Bronchial epithelial cell (primary cell): ENCODE measurements at regions not wholly inside any gene's neighbourhood (a gene's known extent, or its start where the extent isn't known, plus 50 kb on each side); places are given as distances from the start of the nearest gene placed in this dataset.
"Not testable (repeated sequence)": the region's sequence is repeated elsewhere in the genome, so short reads cannot be mapped to it uniquely, and the experiment has no call there.

ENCODE experiments used
- DNase-seq: peaks from one replicate; pipeline ENCODE4 v3.0.0-alpha.2; 2010; ENCODE audit warnings: low read depth
- FAIRE-seq: peaks from 2 replicates; lab custom pipeline; 2011; peaks lifted over from hg19 to GRCh38; lab: Jason Lieb, UNC
- H3K27me3 ChIP-seq: 2 replicates; pipeline ENCODE4 v1.5.1; 2011; ENCODE audit warnings: low read length; ENCODE audit not compliant: control insufficient read depth, insufficient read depth
- H3K36me3 ChIP-seq: 2 replicates; pipeline ENCODE4 v1.5.1; 2011; ENCODE audit warnings: low read length; ENCODE audit not compliant: control insufficient read depth, insufficient read depth
- H3K4me3 ChIP-seq: 2 replicates; pipeline ENCODE4 v1.5.1; 2011; ENCODE audit warnings: mild to moderate bottlenecking, low read depth, low read length, control low read depth
- TF ChIP-seq, protein P1 (sequence below): IDR thresholded peaks from 2 replicates; pipeline ENCODE4 v1.5.1; 2011; ENCODE audit warnings: mild to moderate bottlenecking, moderate library complexity, low read length, control low read depth, inconsistent platforms; ENCODE audit not compliant: insufficient read depth, severe bottlenecking

DNA sequence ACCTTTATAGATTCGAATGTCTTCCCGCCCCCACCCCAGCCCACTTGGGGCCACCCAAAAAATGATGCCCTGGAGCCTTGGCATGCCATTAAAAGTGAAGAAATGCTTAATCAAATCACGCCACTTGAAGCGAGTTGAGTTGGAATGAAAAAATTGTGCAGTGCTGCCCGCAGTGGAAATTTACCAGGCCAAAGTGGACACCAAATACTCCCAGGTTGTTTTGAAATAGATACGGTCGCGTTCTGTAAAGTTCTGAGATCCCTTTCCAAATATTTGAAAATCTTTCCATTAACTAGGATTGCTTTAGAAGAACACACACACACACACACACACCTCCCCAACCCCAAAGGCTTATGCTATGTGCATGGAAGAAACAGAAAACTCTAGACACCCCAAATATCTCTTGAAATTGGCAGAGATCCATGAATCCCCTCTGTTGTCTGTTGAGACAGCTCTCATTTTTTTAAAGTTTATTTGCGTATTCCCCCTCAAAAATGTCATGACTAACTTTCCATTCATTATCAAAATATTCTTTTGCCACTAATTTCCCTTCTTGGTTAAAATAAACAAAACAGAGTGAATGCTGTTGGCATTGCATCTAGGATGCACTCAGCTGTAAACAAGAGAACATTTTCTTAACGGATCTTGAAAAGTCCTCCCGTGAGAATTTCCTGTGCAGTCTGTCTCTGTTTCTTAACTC is 142.3 kb upstream of the KCNE2 start:
- Histone ChIP-seq H3K27me3 (peaks cover 3% of the 10 kb centered on the region), H3K4me3 (no peak overlapping the region), H3K36me3 (no peaks in the 10 kb centered on the region)
- FAIRE-seq (no peak), DNase-seq (no peak)
- TF ChIP-seq, protein P1, sequence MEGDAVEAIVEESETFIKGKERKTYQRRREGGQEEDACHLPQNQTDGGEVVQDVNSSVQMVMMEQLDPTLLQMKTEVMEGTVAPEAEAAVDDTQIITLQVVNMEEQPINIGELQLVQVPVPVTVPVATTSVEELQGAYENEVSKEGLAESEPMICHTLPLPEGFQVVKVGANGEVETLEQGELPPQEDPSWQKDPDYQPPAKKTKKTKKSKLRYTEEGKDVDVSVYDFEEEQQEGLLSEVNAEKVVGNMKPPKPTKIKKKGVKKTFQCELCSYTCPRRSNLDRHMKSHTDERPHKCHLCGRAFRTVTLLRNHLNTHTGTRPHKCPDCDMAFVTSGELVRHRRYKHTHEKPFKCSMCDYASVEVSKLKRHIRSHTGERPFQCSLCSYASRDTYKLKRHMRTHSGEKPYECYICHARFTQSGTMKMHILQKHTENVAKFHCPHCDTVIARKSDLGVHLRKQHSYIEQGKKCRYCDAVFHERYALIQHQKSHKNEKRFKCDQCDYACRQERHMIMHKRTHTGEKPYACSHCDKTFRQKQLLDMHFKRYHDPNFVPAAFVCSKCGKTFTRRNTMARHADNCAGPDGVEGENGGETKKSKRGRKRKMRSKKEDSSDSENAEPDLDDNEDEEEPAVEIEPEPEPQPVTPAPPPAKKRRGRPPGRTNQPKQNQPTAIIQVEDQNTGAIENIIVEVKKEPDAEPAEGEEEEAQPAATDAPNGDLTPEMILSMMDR = no peak

DNA sequence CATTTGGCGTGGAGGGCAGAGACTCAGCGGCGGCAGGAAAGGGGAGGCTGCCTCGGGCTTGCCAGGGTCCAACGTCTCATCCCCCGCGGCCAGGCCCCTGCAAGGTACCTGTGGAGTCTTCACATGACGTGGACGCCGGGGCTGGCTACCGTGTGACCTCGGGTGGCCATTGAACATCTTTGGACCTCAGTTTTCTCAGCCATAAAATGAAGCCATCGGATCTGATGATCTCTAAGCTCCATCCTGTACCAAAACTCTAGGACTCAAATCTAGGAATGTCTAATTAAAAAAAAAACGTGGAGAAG is 141.8 kb upstream of the KCNE2 start:
- H3K4me3 ChIP-seq = no peak overlapping the region
- DNase-seq (no peak), FAIRE-seq (no peak)
- H3K27me3 ChIP-seq = peaks cover 3% of the 10 kb centered on the region
- no peaks in the 10 kb centered on the region for H3K36me3 ChIP-seq
- TF ChIP-seq, protein P1 = no peak

DNA sequence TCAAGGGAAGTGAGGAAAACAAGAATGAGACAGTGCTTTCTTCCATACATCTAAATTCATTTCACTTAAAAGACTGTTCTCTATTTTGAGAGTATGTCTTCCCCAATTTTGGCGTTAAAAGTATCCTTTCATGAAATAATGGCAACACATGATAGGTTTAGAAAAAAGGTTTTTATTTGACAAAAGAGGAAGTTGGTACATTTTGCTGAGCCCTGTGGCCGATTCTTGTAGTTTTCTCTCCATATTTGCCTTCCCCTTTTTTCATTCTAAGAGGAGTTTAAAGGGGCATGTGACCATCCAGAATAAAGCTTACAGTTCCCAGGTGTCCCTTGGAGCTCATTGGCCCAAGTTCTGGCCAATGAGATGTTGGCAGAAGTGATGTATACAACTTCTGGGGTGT is 140.4 kb upstream of the KCNE2 start:
- Histone ChIP-seq H3K36me3 (no peaks in the 10 kb centered on the region), H3K4me3 (no peak overlapping the region), H3K27me3 (peaks cover 3% of the 10 kb centered on the region)
- TF ChIP-seq, protein P1 = no peak
- DNase-seq (no peak), FAIRE-seq (no peak)

DNA sequence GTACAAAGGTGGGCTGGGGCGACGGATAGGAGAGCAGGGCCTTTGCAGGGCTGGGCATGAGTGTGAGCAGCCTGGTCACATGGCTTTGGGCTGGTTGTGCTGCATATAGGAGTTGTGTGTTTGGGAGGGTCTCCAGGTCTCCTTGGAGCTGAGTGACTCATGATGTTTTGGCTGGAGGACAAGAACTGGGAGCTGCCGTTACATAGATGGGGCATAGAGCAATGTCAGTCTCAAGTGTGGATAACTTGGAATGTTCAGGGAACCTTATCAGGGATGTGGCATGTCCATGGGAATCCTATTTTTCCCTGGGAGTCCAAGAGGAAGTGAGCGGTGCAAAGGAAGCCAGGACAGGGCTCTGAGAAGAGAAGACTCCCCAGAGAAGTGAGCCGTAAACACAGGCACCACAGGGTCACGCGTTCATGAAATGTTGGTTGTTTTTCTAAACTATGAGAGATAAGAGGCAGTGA is 136.4 kb upstream of the KCNE2 start:
- TF ChIP-seq, protein P1 = no peak
- FAIRE-seq (no peak), DNase-seq (no peak)
- no peak overlapping the region for H3K4me3 ChIP-seq
- H3K27me3 ChIP-seq = no peaks in the 10 kb centered on the region
- no peaks in the 10 kb centered on the region for H3K36me3 ChIP-seq

DNA sequence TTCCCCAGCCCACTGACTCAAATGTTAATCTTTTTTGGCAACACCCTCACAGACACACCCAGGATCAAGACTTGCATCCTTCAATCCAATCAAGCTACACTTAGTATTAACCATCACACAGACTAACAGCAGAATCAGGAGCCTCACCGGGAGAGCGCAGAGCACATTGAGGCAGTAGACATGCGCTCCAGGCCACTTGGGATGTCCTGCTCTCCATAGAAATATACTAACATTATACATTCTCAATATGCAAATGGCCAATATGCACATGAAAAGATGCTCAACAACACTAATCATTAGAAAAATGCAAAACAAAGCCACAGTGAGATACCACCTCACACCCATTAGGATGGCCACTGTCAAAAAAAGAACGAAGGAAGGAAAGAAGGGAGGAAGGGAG is 135.0 kb upstream of the KCNE2 start:
- TF ChIP-seq, protein P1 = no peak
- Histone ChIP-seq H3K36me3 (no peaks in the 10 kb centered on the region), H3K4me3 (no peak overlapping the region), H3K27me3 (no peaks in the 10 kb centered on the region)
- FAIRE-seq (no peak), DNase-seq (no peak)

DNA sequence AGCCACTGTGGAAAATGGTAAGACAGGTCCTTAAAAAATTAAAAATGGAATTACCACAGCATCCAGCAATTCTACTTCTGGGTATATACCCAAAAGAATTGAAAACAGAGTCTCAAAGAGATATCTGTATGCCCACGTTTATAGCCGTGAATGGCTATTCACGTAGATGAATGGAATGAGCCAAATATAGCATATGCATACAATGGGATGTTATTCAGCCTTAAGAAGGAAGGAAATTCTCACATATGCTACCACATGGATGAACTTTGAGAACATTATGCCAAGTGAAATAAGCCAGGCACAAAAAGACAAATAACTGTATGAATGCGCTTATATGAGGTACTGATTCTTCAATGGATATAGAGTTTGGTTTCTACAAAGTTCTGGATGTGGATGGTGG is 134.5 kb upstream of the KCNE2 start:
- TF ChIP-seq, protein P1 = no peak
- no peak for FAIRE-seq

DNA sequence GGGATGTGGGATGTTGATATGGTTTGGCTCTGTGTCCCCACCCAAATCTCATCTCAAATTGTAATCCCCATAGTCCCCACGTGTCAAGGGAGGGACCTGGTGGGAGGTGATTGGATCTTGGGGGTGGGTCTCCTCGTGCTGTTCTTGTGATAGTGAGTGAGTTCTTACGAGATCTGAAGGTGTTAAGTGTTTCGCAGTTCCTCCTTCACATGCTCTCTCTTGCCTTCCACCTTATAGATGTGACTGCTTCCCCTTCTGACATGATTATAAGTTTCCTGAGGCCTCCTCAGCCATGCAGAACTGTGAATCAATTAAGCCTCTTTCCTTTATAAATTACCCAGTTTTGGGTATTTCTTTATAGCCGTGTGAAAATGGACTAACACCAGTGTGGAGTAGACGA is 130.1 kb upstream of the KCNE2 start:
- not testable (repeated sequence) for FAIRE-seq, H3K36me3 ChIP-seq, DNase-seq, H3K4me3 ChIP-seq, H3K27me3 ChIP-seq

More for the DNA sequence above, 134.5 kb upstream of the KCNE2 start:
- DNase-seq = no peak
- no peak overlapping the region for H3K4me3 ChIP-seq
- H3K27me3 ChIP-seq = no peaks in the 10 kb centered on the region
- no peaks in the 10 kb centered on the region for H3K36me3 ChIP-seq
